B cell (primary cell): ENCODE measurements at regions not wholly inside any gene's neighbourhood (a gene's known extent, or its start where the extent isn't known, plus 50 kb on each side); places are given as distances from the start of the nearest gene placed in this dataset.

Experiments
- ATAC-seq: fragments of 200-7000 bp; cut with Tn5 transposase; one replicate; pipeline ENCODE4 v1.10.0; 2021; ENCODE audit warnings: low read depth, mild to moderate bottlenecking, moderate number of reproducible peaks, moderate library complexity
- CTCF ChIA-PET: fragments of 350-600 bp; sonication (Branson Sonifier 250); formaldehyde crosslinking; loops from one replicate; lab custom pipeline; 2021; ENCODE audit warnings: antibody characterized with exemption, inconsistent platforms; lab: Charles Lee
- POLR2A ChIA-PET: fragments of 350-600 bp; sonication (Branson Sonifier 250); formaldehyde crosslinking; loops from one replicate; lab custom pipeline; 2021; ENCODE audit warnings: antibody characterized with exemption; lab: Charles Lee
- DNase-seq: peaks from one replicate; pipeline ENCODE4 v3.0.0; 2013
- H2AFZ ChIP-seq: 2 replicates; pipeline ENCODE4 v1.6.1; 2012; ENCODE audit warnings: mild to moderate bottlenecking, low read depth, low read length; ENCODE audit not compliant: insufficient read depth, poor library complexity, severe bottlenecking
- H3K27ac ChIP-seq, 2 donors: 1 replicate in 1 of 2; 2 replicates in 1 of 2; pipeline ENCODE4 v1.5.1; 2012 to 2013; ENCODE audit warnings: low read length in 2 of 2, mild to moderate bottlenecking in 2 of 2, moderate library complexity in 1 of 2
- H3K27me3 ChIP-seq, 4 experiments: fragments of 200-600 bp in 1 of 4; sonication (generic) in 1 of 4; replicated peaks in 1 of 4; 1 replicate in 2 of 4; 2 replicates in 2 of 4; pipeline versions ENCODE4 v1.6.1 to v1.7.0; 2013 to 2016; ENCODE audit warnings: low read length in 3 of 4, mild to moderate bottlenecking in 2 of 4, mixed read lengths in 1 of 4, moderate library complexity in 1 of 4; ENCODE audit not compliant: insufficient read depth in 4 of 4, control insufficient read depth in 3 of 4; ENCODE audit errors: control extremely low read depth in 1 of 4
- H3K36me3 ChIP-seq, 2 experiments: replicated peaks in 1 of 2; 1 replicate in 1 of 2; 2 replicates in 1 of 2; pipeline versions ENCODE4 v1.6.1 to v1.7.1; 2013; ENCODE audit warnings: low read length in 1 of 2; ENCODE audit not compliant: insufficient read depth in 2 of 2, control insufficient read depth in 1 of 2; ENCODE audit errors: control extremely low read depth in 1 of 2, extremely low read depth in 1 of 2
- H3K4me1 ChIP-seq, 2 donors: fragments of 200-600 bp in 1 of 2; sonication (generic) in 1 of 2; 1 replicate in 1 of 2; 2 replicates in 1 of 2; pipeline versions ENCODE4 v1.5.1 to v1.6.1; 2013 to 2017; ENCODE audit warnings: low read length in 2 of 2; ENCODE audit not compliant: control insufficient read depth in 2 of 2, insufficient read depth in 2 of 2
- H3K4me2 ChIP-seq: replicated peaks from 2 replicates; pipeline ENCODE3; 2012; ENCODE audit warnings: mild to moderate bottlenecking, low read depth, low read length; ENCODE audit not compliant: poor library complexity, severe bottlenecking
- H3K4me3 ChIP-seq, 5 experiments: fragments of 200-600 bp in 1 of 5; sonication (generic) in 1 of 5; 1 replicate in 3 of 5; 2 replicates in 2 of 5; pipeline versions ENCODE4 v1.5.1 to v1.7.0; 2011 to 2016; ENCODE audit warnings: low read length in 4 of 5, mild to moderate bottlenecking in 4 of 5, low read depth in 2 of 5, control low read depth in 1 of 5, moderate library complexity in 1 of 5; ENCODE audit not compliant: insufficient read depth in 1 of 5; ENCODE audit errors: control extremely low read depth in 1 of 5, extremely low read depth in 1 of 5
- H3K79me2 ChIP-seq: fragments of 200-600 bp; sonication (generic); one replicate; pipeline ENCODE4 v1.6.0; 2016; ENCODE audit warnings: low read length; ENCODE audit not compliant: control insufficient read depth, insufficient read depth
- H3K9ac ChIP-seq: fragments of 200-600 bp; sonication (generic); 2 replicates; pipeline ENCODE4 v1.6.1; 2017; ENCODE audit warnings: mild to moderate bottlenecking, low read length, moderate library complexity
- H3K9me3 ChIP-seq, 3 donors: one replicate each; pipeline versions ENCODE4 v1.6.1 to v1.7.1; 2013; ENCODE audit warnings: low read length in 2 of 3; ENCODE audit not compliant: control insufficient read depth in 2 of 3, insufficient read depth in 1 of 3; ENCODE audit errors: control extremely low read depth in 1 of 3
- H4K20me1 ChIP-seq: 2 replicates; pipeline ENCODE4 v1.6.0; 2012; ENCODE audit warnings: mild to moderate bottlenecking, low read length; ENCODE audit not compliant: insufficient read depth, control insufficient read depth, poor library complexity, severe bottlenecking
- H3K27ac Mint-ChIP-seq: one replicate; pipeline ENCODE4 v1.8.0; 2021; ENCODE audit warnings: mixed read lengths
- H3K27me3 Mint-ChIP-seq: one replicate; pipeline ENCODE4 v1.8.0; 2021; ENCODE audit warnings: mixed read lengths
- H3K4me1 Mint-ChIP-seq: one replicate; pipeline ENCODE4 v1.8.0; 2021; ENCODE audit warnings: mixed read lengths
- H3K4me3 Mint-ChIP-seq: one replicate; pipeline ENCODE4 v1.8.0; 2021; ENCODE audit warnings: mixed read lengths
- H3K9me3 Mint-ChIP-seq: one replicate; pipeline ENCODE4 v1.8.0; 2022; ENCODE audit warnings: mixed read lengths; ENCODE audit not compliant: insufficient read depth
- EZH2 ChIP-seq: IDR thresholded peaks from 2 replicates; pipeline ENCODE4 v1.6.1; 2012; ENCODE audit warnings: borderline replicate concordance, low read depth, mild to moderate bottlenecking, moderate library complexity, low read length; ENCODE audit not compliant: insufficient read depth, poor library complexity, severe bottlenecking
- WGBS: methylation state at CpG from one replicate; pipeline ENCODE4 v1.1.5; 2013; ENCODE audit warnings: missing lambda C conversion rate; ENCODE audit not compliant: insufficient coverage; 5-methylcytosine and 5-hydroxymethylcytosine counted together
- intact Hi-C: fragments of 100-400 bp; cut with micrococcal nuclease; formaldehyde crosslinking; loops from one replicate; pipeline ENCODE4 v1.10.0; 2022
- TF ChIP-seq, protein P1 (sequence below): fragments of 200-600 bp; IDR thresholded peaks from one replicate; pipeline ENCODE4 v1.8.0; 2022; ENCODE audit warnings: antibody characterized with exemption, mild to moderate bottlenecking

DNA sequence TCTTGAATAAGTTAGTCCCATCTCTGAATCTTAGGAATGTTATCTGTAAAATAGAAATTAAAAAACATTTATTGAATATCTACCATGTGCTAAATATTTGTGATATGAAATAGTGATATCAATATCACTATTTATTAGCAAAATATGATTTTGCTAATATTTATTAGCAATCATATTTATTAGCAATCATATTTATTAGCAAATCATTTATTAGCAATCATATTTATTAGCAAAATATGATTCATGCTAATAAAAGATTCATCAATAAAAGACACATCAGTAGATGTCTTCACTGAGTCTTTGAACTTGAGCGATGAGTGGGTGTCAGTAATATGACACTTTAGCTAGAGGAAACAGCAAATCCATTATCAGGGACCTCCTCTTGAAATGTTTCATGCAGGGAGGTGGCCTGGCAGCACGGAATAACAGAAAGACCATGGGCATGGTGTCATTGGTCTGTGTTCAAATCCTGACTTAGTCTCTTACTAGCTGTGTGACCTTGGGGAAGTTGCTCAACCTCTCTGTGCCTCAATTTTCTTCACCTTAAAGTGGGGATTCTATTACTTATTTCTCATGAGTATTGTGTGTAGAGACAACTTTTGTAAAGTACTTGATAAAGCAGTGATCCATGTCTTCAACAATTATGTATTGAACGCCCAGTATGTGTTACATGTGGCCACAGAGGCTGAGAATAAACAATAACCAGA lies 456.2 kb upstream of the MEX3C start:
- Histone ChIP-seq H3K4me3 (no peak overlapping the region), H3K36me3 (no peaks in the 10 kb centered on the region), H2AFZ (no peak overlapping the region), H4K20me1 (no peaks in the 10 kb centered on the region), H3K79me2 (no peaks in the 10 kb centered on the region), H3K9ac (no peak overlapping the region), H3K27ac (no peak overlapping the region), H3K27me3 (no peaks in the 10 kb centered on the region), H3K4me1 (no peaks in the 10 kb centered on the region), H3K4me2 (no peak overlapping the region), H3K9me3 (peaks cover 0 to 2% (median 0%) of the 10 kb centered on the region in 3 donors)
- H3K9me3 Mint-ChIP-seq = no peaks in the 10 kb centered on the region
- intact Hi-C loops = no loop called here
- no CpG with 5 or more reads among the region's 3 CpGs for WGBS
- ATAC-seq (no peak), DNase-seq (no peak)
- H3K4me3 Mint-ChIP-seq = no peak overlapping the region
- ChIA-PET POLR2A (no interaction called here), CTCF (no interaction called here)
- H3K27me3 Mint-ChIP-seq = peaks cover 8% of the 10 kb centered on the region
- H3K27ac Mint-ChIP-seq = no peak overlapping the region
- peaks cover 11% of the 10 kb centered on the region for H3K4me1 Mint-ChIP-seq
- TF ChIP-seq, protein P1, sequence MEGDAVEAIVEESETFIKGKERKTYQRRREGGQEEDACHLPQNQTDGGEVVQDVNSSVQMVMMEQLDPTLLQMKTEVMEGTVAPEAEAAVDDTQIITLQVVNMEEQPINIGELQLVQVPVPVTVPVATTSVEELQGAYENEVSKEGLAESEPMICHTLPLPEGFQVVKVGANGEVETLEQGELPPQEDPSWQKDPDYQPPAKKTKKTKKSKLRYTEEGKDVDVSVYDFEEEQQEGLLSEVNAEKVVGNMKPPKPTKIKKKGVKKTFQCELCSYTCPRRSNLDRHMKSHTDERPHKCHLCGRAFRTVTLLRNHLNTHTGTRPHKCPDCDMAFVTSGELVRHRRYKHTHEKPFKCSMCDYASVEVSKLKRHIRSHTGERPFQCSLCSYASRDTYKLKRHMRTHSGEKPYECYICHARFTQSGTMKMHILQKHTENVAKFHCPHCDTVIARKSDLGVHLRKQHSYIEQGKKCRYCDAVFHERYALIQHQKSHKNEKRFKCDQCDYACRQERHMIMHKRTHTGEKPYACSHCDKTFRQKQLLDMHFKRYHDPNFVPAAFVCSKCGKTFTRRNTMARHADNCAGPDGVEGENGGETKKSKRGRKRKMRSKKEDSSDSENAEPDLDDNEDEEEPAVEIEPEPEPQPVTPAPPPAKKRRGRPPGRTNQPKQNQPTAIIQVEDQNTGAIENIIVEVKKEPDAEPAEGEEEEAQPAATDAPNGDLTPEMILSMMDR = no peak
- TF ChIP-seq EZH2 = no peak

DNA sequence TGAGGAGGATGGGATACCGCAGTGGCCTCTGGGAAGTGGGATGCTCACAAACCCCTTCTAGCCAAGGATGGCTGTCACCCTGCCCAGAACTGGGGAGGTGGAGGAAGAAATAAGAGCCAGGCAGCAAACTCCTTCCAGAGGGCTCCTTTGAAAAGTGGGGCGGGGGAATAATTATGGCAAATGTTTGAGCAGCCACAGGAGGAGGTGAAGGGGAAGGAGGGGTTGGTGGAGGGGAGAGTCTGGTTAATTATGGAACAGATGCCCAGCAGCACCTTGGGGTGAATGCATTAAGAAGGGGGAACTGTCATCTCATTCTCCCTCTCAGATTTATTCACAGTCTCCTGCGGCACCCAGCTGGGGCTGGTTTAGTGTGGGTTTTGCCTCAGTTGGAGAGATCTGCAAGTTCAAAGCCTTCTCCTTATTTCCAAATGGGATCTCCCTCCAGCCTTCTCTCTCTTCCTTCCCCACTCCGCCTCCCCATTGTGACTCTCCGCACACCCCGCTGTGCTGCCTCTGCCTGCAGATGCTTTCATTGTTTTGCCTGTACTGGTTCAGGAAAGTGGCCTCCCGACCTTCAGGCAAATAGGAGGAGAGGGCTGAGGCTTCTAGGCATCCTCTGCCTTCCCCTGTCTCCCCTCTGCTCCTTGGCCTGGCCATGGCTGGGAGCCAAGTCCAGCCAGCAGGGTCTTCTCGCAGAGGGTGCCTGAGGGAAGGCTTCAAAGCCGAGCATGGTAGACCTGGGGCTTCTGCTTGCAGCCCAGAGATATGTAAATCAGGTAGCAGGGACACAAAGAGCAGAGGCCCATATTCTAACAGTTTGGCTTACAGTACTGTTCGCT lies 457.2 kb upstream of the MEX3C start:
- POLR2A ChIA-PET = no interaction called here
- TF ChIP-seq, protein P1 = no peak
- no peak for TF ChIP-seq EZH2
- Mint-ChIP-seq H3K4me1 (peaks cover 11% of the 10 kb centered on the region), H3K27ac (no peak overlapping the region), H3K4me3 (no peak overlapping the region), H3K27me3 (peaks cover 8% of the 10 kb centered on the region), H3K9me3 (no peaks in the 10 kb centered on the region)
- no peaks in the 10 kb centered on the region for H3K36me3 ChIP-seq
- H3K27me3 ChIP-seq = no peaks in the 10 kb centered on the region
- whole genome bisulfite sequencing = 39% methylated on average over 7 of the region's 10 CpGs
- H4K20me1 ChIP-seq = no peaks in the 10 kb centered on the region
- H3K9me3 ChIP-seq = peaks cover 0 to 2% (median 0%) of the 10 kb centered on the region in 3 donors
- no peak overlapping the region for H3K4me3 ChIP-seq
- no peak overlapping the region for H3K4me2 ChIP-seq
- H3K4me1 ChIP-seq = no peaks in the 10 kb centered on the region
- DNase-seq (no peak), ATAC-seq (peak; percentile 24)
- CTCF ChIA-PET = no interaction called here
- H3K9ac ChIP-seq = no peak overlapping the region
- H2AFZ ChIP-seq = no peak overlapping the region
- H3K79me2 ChIP-seq = no peaks in the 10 kb centered on the region
- intact Hi-C loops = no loop called here
- H3K27ac ChIP-seq = no peak overlapping the region
